ENCODE measurements at regions not wholly inside any gene's neighbourhood (a gene's known extent, or its start where the extent isn't known, plus 50 kb on each side); places are given as distances from the start of the nearest gene placed in this dataset.

GRCh38 chr9:99737649-99738048 lies 84.0 kb upstream of the NR4A3 start:
- TF ChIP-seq CTCF (IDR thresholded peaks at IDR 0.05; ENCODE audit: low read length) = no peak
- no peak for TF ChIP-seq EZH2 (IDR thresholded peaks at IDR 0.05; ENCODE audit: borderline replicate concordance, low read length)
